H1 (cell line): ENCODE measurements at regions not wholly inside any gene's neighbourhood (a gene's known extent, or its start where the extent isn't known, plus 50 kb on each side); places are given as distances from the start of the nearest gene placed in this dataset.

ENCODE experiments used
- BACH1 ChIP-seq: IDR thresholded peaks from 2 replicates; pipeline ENCODE4 v1.6.1; 2012; ENCODE audit warnings: low read length, improper control_type of control experiment
- CHD7 ChIP-seq: fragments of 300-600 bp; sonication (generic); IDR thresholded peaks from 2 replicates; pipeline ENCODE4 v1.7.1; 2012; ENCODE audit warnings: low read length, moderate library complexity, mild to moderate bottlenecking, inconsistent platforms; ENCODE audit not compliant: insufficient replicate concordance
- E2F6 ChIP-seq: IDR thresholded peaks from 2 replicates; pipeline ENCODE4 v1.6.1; 2012; ENCODE audit warnings: inconsistent platforms
- POLR2A ChIP-seq, 2 experiments: IDR thresholded peaks; 1 replicate in 1 of 2; 2 replicates in 1 of 2; pipeline ENCODE4 v1.6.1; 2011; ENCODE audit warnings: low read depth in 2 of 2, low read length in 2 of 2, mild to moderate bottlenecking in 2 of 2; ENCODE audit errors: control extremely low read depth in 1 of 2
- POLR2AphosphoS5 ChIP-seq: IDR thresholded peaks from 2 replicates; pipeline ENCODE4 v1.6.1; 2011; ENCODE audit warnings: low read depth, low read length
- TBP ChIP-seq: IDR thresholded peaks from 2 replicates; pipeline ENCODE4 v1.6.1; 2011; ENCODE audit warnings: low read depth, low read length, improper control_type of control experiment

- no peak for TF ChIP-seq CHD7
- TF ChIP-seq BACH1: no peak
- TF ChIP-seq E2F6: no peak
- no peak for TF ChIP-seq TBP
- TF ChIP-seq POLR2A (IDR thresholded peaks at IDR 0.05; ENCODE audit: control extremely low read depth in 1 of 2, low read depth in 2 of 2, low read length in 2 of 2): no peak
- TF ChIP-seq POLR2AphosphoS5: no peak
- TF ChIP-seq, all 59 proteins: peak for 0
These were observed 439.7 kb upstream of the SETBP1 start (continued) for GRCh38 chr18:44241020-44241419.
